CD4-positive, CD25-positive, alpha-beta regulatory T cell (primary cell): ENCODE measurements at regions not wholly inside any gene's neighbourhood (a gene's known extent, or its start where the extent isn't known, plus 50 kb on each side); places are given as distances from the start of the nearest gene placed in this dataset.
"Not testable (repeated sequence)": the region's sequence is repeated elsewhere in the genome, so short reads cannot be mapped to it uniquely, and the experiment has no call there.

Source experiments
- ATAC-seq, 2 donors: fragments of 150-1000 bp; cut with Tn5 transposase; one replicate each; pipeline ENCODE4 v1.10.0; 2021; ENCODE audit warnings: low read depth in 2 of 2, moderate number of reproducible peaks in 2 of 2, moderate library complexity in 1 of 2
- DNase-seq, 3 donors: peaks; one replicate each; pipeline versions ENCODE4 v3.0.0 to v3.0.0-alpha.2; 2012 to 2022; ENCODE audit warnings: mixed read lengths in 1 of 3
- H3K27ac ChIP-seq: one replicate; pipeline ENCODE4 v1.7.0; 2013; ENCODE audit warnings: mild to moderate bottlenecking, low read length; ENCODE audit not compliant: insufficient read depth, poor library complexity, severe bottlenecking
- H3K27me3 ChIP-seq: one replicate; pipeline ENCODE4 v1.7.0; 2013; ENCODE audit warnings: low read length; ENCODE audit not compliant: control insufficient read depth, insufficient read depth
- H3K36me3 ChIP-seq: one replicate; pipeline ENCODE4 v1.7.0; 2013; ENCODE audit warnings: mild to moderate bottlenecking, low read length, moderate library complexity; ENCODE audit not compliant: control insufficient read depth, insufficient read depth
- H3K4me1 ChIP-seq: 2 replicates; pipeline ENCODE4 v1.7.0; 2013; ENCODE audit warnings: mild to moderate bottlenecking, low read length; ENCODE audit not compliant: insufficient read depth, control insufficient read depth, poor library complexity, severe bottlenecking
- H3K4me3 ChIP-seq: one replicate; pipeline ENCODE4 v1.7.0; 2013; ENCODE audit warnings: low read depth, mild to moderate bottlenecking, low read length, moderate library complexity
- H3K9me3 ChIP-seq, 2 experiments: 1 replicate in 1 of 2; 2 replicates in 1 of 2; pipeline ENCODE4 v1.7.0; 2013; ENCODE audit warnings: low read length in 2 of 2, mild to moderate bottlenecking in 1 of 2, moderate library complexity in 1 of 2; ENCODE audit not compliant: control insufficient read depth in 2 of 2
- H3K27ac Mint-ChIP-seq, 3 donors: one replicate each; pipeline ENCODE4 v1.8.0; 2020 to 2022; ENCODE audit warnings: mild to moderate bottlenecking in 3 of 3, mixed read lengths in 3 of 3, moderate library complexity in 2 of 3
- H3K27me3 Mint-ChIP-seq: one replicate; pipeline ENCODE4 v1.8.0; 2022; ENCODE audit warnings: mild to moderate bottlenecking, mixed read lengths
- H3K36me3 Mint-ChIP-seq: one replicate; pipeline ENCODE4 v1.8.0; 2020; ENCODE audit warnings: mixed read lengths
- H3K4me1 Mint-ChIP-seq, 4 donors: one replicate each; pipeline ENCODE4 v1.8.0; 2020 to 2022; ENCODE audit warnings: mixed read lengths in 4 of 4, mild to moderate bottlenecking in 1 of 4
- H3K4me3 Mint-ChIP-seq, 4 donors: one replicate each; pipeline ENCODE4 v1.8.0; 2020 to 2022; ENCODE audit warnings: mild to moderate bottlenecking in 4 of 4, mixed read lengths in 4 of 4, moderate library complexity in 3 of 4
- H3K9me3 Mint-ChIP-seq, 7 donors: one replicate each; pipeline ENCODE4 v1.8.0; 2020 to 2022; ENCODE audit warnings: mixed read lengths in 7 of 7, mild to moderate bottlenecking in 3 of 7, moderate library complexity in 2 of 7

DNA sequence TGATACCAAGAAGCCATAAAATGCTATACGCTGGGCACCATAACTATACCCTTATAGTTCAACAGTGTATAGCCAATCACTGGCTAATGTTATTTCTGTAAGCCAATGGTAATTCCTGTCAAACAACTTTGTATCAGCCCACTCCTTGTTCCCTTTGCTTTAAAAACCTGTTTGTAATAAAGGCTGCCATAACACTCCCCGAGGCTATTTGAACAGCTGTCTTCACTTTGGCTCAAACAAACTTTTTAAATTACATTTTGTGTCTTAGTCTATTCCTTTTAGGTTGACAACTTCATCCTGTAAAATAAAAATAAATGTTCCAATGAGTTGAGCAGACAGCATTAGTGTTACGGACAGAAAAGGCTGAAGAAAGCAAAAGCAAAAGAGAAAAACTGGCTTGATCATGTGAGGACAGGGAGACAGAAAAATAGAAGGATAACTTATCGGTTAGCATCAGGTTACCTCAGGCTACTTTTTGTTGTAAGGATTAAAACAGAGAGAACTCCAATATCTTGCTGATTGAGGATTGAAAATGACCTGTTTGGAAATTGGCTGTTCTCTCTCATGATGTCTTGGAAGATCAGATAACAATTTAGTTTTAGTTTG is 95.0 kb downstream of the AASDHPPT start:
- no peaks in the 10 kb centered on the region for H3K36me3 ChIP-seq
- Mint-ChIP-seq H3K4me3 (no peak overlapping the region), H3K36me3 (no peaks in the 10 kb centered on the region)

DNA sequence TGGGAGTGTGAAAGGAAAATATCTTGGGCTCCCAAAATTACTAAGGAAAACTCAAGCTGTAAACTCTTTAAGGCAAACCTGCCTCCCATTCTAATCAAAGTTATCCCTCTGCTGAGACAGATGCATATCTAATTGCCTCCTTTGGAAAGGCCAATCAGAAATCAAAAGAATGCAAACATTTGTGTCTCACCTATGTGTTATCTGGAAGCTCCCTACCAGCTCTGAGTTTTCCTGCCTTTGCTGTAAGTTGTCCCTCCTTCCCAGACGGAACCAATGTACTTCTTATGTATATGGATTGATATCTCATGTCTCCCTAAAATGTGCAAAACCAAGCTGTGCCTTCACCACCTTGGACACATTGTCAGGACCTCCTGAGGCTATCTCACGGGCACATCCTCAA is 95.8 kb downstream of the AASDHPPT start:
- H3K9me3 Mint-ChIP-seq, result peaks cover 0 to 11% (median 0%) of the 10 kb centered on the region in 7 donors
- no peak overlapping the region for H3K27ac Mint-ChIP-seq
- Histone ChIP-seq H3K4me3 (no peak overlapping the region), H3K4me1 (no peaks in the 10 kb centered on the region), H3K36me3 (no peaks in the 10 kb centered on the region), H3K27ac (no peak overlapping the region), H3K27me3 (no peaks in the 10 kb centered on the region), H3K9me3 (no peaks in the 10 kb centered on the region)
- no peaks in the 10 kb centered on the region for H3K27me3 Mint-ChIP-seq
- ATAC-seq (no peak), DNase-seq (no peak)
- H3K36me3 Mint-ChIP-seq, result no peaks in the 10 kb centered on the region
- no peaks in the 10 kb centered on the region for H3K4me1 Mint-ChIP-seq
- H3K4me3 Mint-ChIP-seq, result no peak overlapping the region

More for the DNA sequence above, 95.0 kb downstream of the AASDHPPT start:
- DNase-seq (no peak), ATAC-seq (no peak)
- Histone ChIP-seq H3K27ac (no peak overlapping the region), H3K4me1 (no peaks in the 10 kb centered on the region), H3K4me3 (no peak overlapping the region), H3K9me3 (no peaks in the 10 kb centered on the region), H3K27me3 (no peaks in the 10 kb centered on the region)
- no peak overlapping the region for H3K27ac Mint-ChIP-seq
- no peaks in the 10 kb centered on the region for H3K4me1 Mint-ChIP-seq
- peaks cover 0 to 14% (median 3%) of the 10 kb centered on the region in 7 donors for H3K9me3 Mint-ChIP-seq
- no peaks in the 10 kb centered on the region for H3K27me3 Mint-ChIP-seq

DNA sequence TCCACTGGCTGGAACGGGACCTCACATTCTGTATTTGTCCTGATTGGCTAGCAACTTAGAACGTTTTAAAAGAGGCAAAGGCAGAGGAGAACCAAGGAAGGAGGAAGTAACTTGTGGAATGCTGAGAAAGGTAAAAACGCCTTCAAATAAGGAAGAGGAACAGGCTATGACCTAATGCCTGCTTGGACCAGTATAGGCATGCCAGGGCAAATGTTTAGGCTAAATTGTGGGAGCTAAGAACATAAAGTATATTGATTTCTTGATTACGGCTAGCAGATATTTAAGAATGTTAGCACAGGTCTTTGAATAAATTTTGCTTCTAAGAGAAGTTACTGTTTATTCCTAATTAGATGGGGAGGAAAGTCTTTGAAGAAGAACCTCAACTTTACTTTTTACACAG is 96.5 kb downstream of the AASDHPPT start:
- not testable (repeated sequence) for H3K36me3 ChIP-seq, H3K36me3 Mint-ChIP-seq, H3K27ac ChIP-seq, H3K4me3 ChIP-seq, H3K9me3 ChIP-seq, H3K27me3 ChIP-seq, H3K27me3 Mint-ChIP-seq, ATAC-seq, H3K4me1 ChIP-seq, H3K4me3 Mint-ChIP-seq, DNase-seq, H3K4me1 Mint-ChIP-seq, H3K27ac Mint-ChIP-seq, H3K9me3 Mint-ChIP-seq

DNA sequence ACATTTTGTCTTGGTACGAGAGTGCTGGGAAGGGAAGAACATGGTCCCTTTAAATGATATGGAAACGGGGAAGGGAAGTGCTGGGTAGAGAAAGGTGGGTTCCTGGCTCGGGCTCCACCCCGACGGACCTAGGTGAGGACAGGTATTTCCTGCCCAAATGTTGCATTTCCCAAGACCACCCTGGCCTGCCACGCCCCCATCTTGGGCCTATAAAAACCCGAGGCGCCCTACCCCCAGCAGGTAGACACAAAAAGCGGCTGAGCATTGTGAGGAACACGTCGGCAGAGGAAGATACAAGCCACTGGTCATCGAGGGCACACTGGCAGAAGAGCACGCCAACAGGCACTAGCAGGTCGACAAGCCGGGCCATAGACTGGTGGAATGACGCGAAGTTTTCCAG is 99.4 kb downstream of the AASDHPPT start:
- no peak overlapping the region for H3K27ac Mint-ChIP-seq
- no peak overlapping the region for H3K27ac ChIP-seq
- H3K27me3 ChIP-seq, result no peaks in the 10 kb centered on the region
- DNase-seq (no peak), ATAC-seq (no peak)
- no peak overlapping the region for H3K4me3 ChIP-seq
- peaks cover 0 to 5% (median 0%) of the 10 kb centered on the region in 7 donors for H3K9me3 Mint-ChIP-seq
- no peaks in the 10 kb centered on the region for H3K4me1 ChIP-seq
- no peaks in the 10 kb centered on the region for H3K27me3 Mint-ChIP-seq
- no peaks in the 10 kb centered on the region for H3K4me1 Mint-ChIP-seq
- H3K36me3 ChIP-seq, result no peaks in the 10 kb centered on the region
- H3K4me3 Mint-ChIP-seq, result no peak overlapping the region
- H3K36me3 Mint-ChIP-seq, result no peaks in the 10 kb centered on the region
- no peaks in the 10 kb centered on the region for H3K9me3 ChIP-seq

- no peak overlapping the region for H3K4me3 ChIP-seq
- H3K4me1 ChIP-seq, result no peaks in the 10 kb centered on the region
- H3K27me3 ChIP-seq, result no peaks in the 10 kb centered on the region
- no peak overlapping the region for H3K27ac Mint-ChIP-seq
- peaks cover 0 to 5% (median 0%) of the 10 kb centered on the region in 7 donors for H3K9me3 Mint-ChIP-seq
- no peak overlapping the region for H3K27ac ChIP-seq
- H3K4me1 Mint-ChIP-seq, result no peaks in the 10 kb centered on the region
- H3K36me3 Mint-ChIP-seq, result no peaks in the 10 kb centered on the region
- H3K36me3 ChIP-seq, result no peaks in the 10 kb centered on the region
- ATAC-seq (no peak), DNase-seq (no peak)
- H3K4me3 Mint-ChIP-seq, result no peak overlapping the region
- no peaks in the 10 kb centered on the region for H3K9me3 ChIP-seq
- no peaks in the 10 kb centered on the region for H3K27me3 Mint-ChIP-seq
These were observed 99.8 kb downstream of the AASDHPPT start for GRCh38 chr11:106177311-106177710.

- H3K4me1 Mint-ChIP-seq, result no peaks in the 10 kb centered on the region
- no peaks in the 10 kb centered on the region for H3K36me3 ChIP-seq
- no peaks in the 10 kb centered on the region for H3K27me3 Mint-ChIP-seq
- H3K9me3 ChIP-seq, result no peaks in the 10 kb centered on the region
- H3K36me3 Mint-ChIP-seq, result no peaks in the 10 kb centered on the region
- no peak overlapping the region for H3K27ac Mint-ChIP-seq
- no peak for ATAC-seq
- no peak overlapping the region for H3K4me3 Mint-ChIP-seq
- H3K9me3 Mint-ChIP-seq, result peaks cover 0 to 9% (median 0%) of the 10 kb centered on the region in 7 donors
- H3K4me3 ChIP-seq, result no peak overlapping the region
- H3K4me1 ChIP-seq, result no peaks in the 10 kb centered on the region
- no peak overlapping the region for H3K27ac ChIP-seq
- DNase-seq, result no peak
- no peaks in the 10 kb centered on the region for H3K27me3 ChIP-seq
These were observed 100.9 kb downstream of the AASDHPPT start for GRCh38 chr11:106178361-106178760.

GRCh38 chr11:106179048-106179447 is 101.6 kb downstream of the AASDHPPT start:
- H3K27ac Mint-ChIP-seq, result no peak overlapping the region
- peaks cover 0 to 9% (median 0%) of the 10 kb centered on the region in 7 donors for H3K9me3 Mint-ChIP-seq
- no peak overlapping the region for H3K4me3 ChIP-seq
- H3K36me3 ChIP-seq, result no peaks in the 10 kb centered on the region
- ATAC-seq, result no peak
- no peak overlapping the region for H3K27ac ChIP-seq
- DNase-seq, result no peak
- H3K27me3 ChIP-seq, result no peaks in the 10 kb centered on the region
- H3K4me1 ChIP-seq, result no peaks in the 10 kb centered on the region
- H3K36me3 Mint-ChIP-seq, result no peaks in the 10 kb centered on the region
- H3K9me3 ChIP-seq, result no peaks in the 10 kb centered on the region
- H3K27me3 Mint-ChIP-seq, result no peaks in the 10 kb centered on the region
- H3K4me1 Mint-ChIP-seq, result no peaks in the 10 kb centered on the region
- no peak overlapping the region for H3K4me3 Mint-ChIP-seq

GRCh38 chr11:106186630-106187029 is 109.2 kb downstream of the AASDHPPT start:
- Histone ChIP-seq H3K4me3 (no peak overlapping the region), H3K9me3 (no peaks in the 10 kb centered on the region), H3K4me1 (no peaks in the 10 kb centered on the region), H3K36me3 (no peaks in the 10 kb centered on the region), H3K27ac (no peak overlapping the region), H3K27me3 (no peaks in the 10 kb centered on the region)
- DNase-seq (no peak), ATAC-seq (no peak)
- Mint-ChIP-seq H3K27me3 (no peaks in the 10 kb centered on the region), H3K27ac (no peak overlapping the region), H3K9me3 (peaks cover 0 to 11% (median 0%) of the 10 kb centered on the region in 7 donors), H3K4me3 (no peak overlapping the region), H3K36me3 (no peaks in the 10 kb centered on the region), H3K4me1 (no peaks in the 10 kb centered on the region)
